HEK293 (cell line): ENCODE measurements at regions not wholly inside any gene's neighbourhood (a gene's known extent, or its start where the extent isn't known, plus 50 kb on each side); places are given as distances from the start of the nearest gene placed in this dataset.

Experiments used
- BCL11A ChIP-seq: fragments of 450-650 bp; formaldehyde crosslinking; IDR thresholded peaks from 2 replicates; pipeline ENCODE4 v1.5.1; 2016; ENCODE audit warnings: low read depth, missing biosample characterization, missing genetic modification characterization
- RBAK ChIP-seq: fragments of 450-650 bp; formaldehyde crosslinking; IDR thresholded peaks from 2 replicates; pipeline ENCODE4 v1.5.1; 2016; ENCODE audit warnings: missing biosample characterization, missing genetic modification characterization
- ZNF404 ChIP-seq: fragments of 450-650 bp; formaldehyde crosslinking; IDR thresholded peaks from 2 replicates; pipeline ENCODE4 v1.5.1; 2017; ENCODE audit warnings: missing biosample characterization, missing genetic modification characterization
- ZNF513 ChIP-seq: fragments of 450-650 bp; IDR thresholded peaks from 2 replicates; pipeline ENCODE4 v1.5.1; 2018; ENCODE audit warnings: missing biosample characterization, missing genetic modification characterization
- TF ChIP-seq, protein P1 (sequence below): fragments of 450-650 bp; formaldehyde crosslinking; IDR thresholded peaks from 2 replicates; pipeline ENCODE4 v1.5.1; 2016; ENCODE audit warnings: missing biosample characterization, missing genetic modification characterization

GRCh38 chr14:85793533-85793932 lies 263.6 kb downstream of the FLRT2 start:
- no peak for TF ChIP-seq ZNF513
- no peak for TF ChIP-seq ZNF404 (tag by site-specific recombination)
- TF ChIP-seq, protein P1, sequence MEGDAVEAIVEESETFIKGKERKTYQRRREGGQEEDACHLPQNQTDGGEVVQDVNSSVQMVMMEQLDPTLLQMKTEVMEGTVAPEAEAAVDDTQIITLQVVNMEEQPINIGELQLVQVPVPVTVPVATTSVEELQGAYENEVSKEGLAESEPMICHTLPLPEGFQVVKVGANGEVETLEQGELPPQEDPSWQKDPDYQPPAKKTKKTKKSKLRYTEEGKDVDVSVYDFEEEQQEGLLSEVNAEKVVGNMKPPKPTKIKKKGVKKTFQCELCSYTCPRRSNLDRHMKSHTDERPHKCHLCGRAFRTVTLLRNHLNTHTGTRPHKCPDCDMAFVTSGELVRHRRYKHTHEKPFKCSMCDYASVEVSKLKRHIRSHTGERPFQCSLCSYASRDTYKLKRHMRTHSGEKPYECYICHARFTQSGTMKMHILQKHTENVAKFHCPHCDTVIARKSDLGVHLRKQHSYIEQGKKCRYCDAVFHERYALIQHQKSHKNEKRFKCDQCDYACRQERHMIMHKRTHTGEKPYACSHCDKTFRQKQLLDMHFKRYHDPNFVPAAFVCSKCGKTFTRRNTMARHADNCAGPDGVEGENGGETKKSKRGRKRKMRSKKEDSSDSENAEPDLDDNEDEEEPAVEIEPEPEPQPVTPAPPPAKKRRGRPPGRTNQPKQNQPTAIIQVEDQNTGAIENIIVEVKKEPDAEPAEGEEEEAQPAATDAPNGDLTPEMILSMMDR (tag by site-specific recombination) = no peak
- TF ChIP-seq RBAK (tag by site-specific recombination) = no peak
- TF ChIP-seq BCL11A (tag by site-specific recombination) = no peak
